OCI-LY1 (cell line): ENCODE measurements at regions not wholly inside any gene's neighbourhood (a gene's known extent, or its start where the extent isn't known, plus 50 kb on each side); places are given as distances from the start of the nearest gene placed in this dataset.

Experiments used
- CTCF ChIP-seq: fragments of 200-600 bp; sonication (generic), shearing (Covaris generic); IDR thresholded peaks from 2 replicates; pipeline ENCODE4 v1.5.1; 2017; ENCODE audit warnings: mild to moderate bottlenecking, antibody characterized with exemption, low read length, moderate library complexity, mixed read lengths
- EZH2 ChIP-seq: fragments of 200-600 bp; sonication (generic), shearing (Covaris generic); IDR thresholded peaks from 2 replicates; pipeline ENCODE4 v1.8.0; 2017; ENCODE audit warnings: borderline replicate concordance, mixed run types, mild to moderate bottlenecking, antibody characterized with exemption, low read length, moderate library complexity, mixed read lengths

GRCh38 chr13:58963321-58963720, 1200.4 kb downstream of the DIAPH3 start:
- TF ChIP-seq CTCF = no peak
- TF ChIP-seq EZH2 = no peak
